ENCODE measurements at regions not wholly inside any gene's neighbourhood (a gene's known extent, or its start where the extent isn't known, plus 50 kb on each side); places are given as distances from the start of the nearest gene placed in this dataset.

DNA sequence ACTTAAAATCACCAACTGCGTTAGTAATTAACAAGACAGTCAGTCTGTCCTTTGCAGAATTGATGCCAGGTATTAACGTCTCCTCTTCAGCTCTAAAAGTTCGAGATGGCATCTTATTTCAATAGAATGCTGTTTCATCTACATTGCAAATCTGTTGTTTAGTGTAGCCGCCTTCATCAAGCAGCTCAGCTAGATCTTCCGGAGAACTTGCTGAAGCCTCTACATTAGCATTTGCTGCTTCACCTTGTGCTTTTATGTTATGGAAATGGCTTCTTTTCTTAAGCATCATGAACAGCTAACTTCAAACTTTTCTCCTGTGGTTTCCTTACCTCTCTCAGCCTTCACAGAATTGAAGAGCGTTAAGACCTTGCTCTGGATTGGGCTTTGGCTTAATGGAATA is 95.5 kb upstream of the FAM20C start:
- 63 to 74% (median 69%) methylated on average over 6 of the region's 6 CpGs for WGBS, 4 donors
- H3K9me3 ChIP-seq = peaks cover 0 to 17% (median 9%) of the 10 kb centered on the region in 12 donors
- peaks cover 0 to 5% (median 0%) of the 10 kb centered on the region in 9 donors for H3K27me3 ChIP-seq
- peaks cover 0 to 2% (median 0%) of the 10 kb centered on the region in 12 donors for H3K4me1 ChIP-seq
- TF ChIP-seq POLR2A (IDR thresholded peaks at IDR 0.05) = no peak
- TF ChIP-seq, protein P1, sequence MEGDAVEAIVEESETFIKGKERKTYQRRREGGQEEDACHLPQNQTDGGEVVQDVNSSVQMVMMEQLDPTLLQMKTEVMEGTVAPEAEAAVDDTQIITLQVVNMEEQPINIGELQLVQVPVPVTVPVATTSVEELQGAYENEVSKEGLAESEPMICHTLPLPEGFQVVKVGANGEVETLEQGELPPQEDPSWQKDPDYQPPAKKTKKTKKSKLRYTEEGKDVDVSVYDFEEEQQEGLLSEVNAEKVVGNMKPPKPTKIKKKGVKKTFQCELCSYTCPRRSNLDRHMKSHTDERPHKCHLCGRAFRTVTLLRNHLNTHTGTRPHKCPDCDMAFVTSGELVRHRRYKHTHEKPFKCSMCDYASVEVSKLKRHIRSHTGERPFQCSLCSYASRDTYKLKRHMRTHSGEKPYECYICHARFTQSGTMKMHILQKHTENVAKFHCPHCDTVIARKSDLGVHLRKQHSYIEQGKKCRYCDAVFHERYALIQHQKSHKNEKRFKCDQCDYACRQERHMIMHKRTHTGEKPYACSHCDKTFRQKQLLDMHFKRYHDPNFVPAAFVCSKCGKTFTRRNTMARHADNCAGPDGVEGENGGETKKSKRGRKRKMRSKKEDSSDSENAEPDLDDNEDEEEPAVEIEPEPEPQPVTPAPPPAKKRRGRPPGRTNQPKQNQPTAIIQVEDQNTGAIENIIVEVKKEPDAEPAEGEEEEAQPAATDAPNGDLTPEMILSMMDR (IDR thresholded peaks at IDR 0.05) = no peak
- no peak overlapping the region for H3K27ac ChIP-seq
- H3K36me3 ChIP-seq = no peaks in the 10 kb centered on the region
- no peak for ATAC-seq
- no peak overlapping the region for H3K4me3 ChIP-seq
- no peak for DNase-seq
- intact Hi-C loops (cut with DNase I) = no loop called here

DNA sequence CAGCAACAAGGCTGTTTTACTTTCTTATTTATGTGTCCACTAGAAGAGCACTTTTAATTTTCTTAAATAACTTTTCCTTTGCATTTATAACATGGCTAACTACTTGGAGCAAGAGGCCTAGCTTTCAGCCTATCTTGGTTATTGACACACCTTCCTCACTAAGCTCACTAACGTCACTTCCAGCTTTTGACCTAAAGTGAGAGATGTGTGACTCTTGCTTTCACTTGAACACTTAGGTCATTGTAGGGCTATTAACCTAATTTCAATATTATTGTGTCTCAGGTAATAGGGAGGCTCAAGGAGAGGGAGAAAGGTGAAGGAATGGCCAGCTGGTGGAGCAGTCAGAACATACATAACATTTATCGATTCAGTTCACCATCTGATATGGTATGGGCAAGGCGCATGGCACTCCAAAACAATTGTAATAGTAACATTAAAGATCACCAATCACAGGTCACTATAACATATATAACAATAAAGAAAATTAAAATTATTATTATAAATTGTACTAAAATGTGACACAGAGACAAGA is 95.0 kb upstream of the FAM20C start:
- DNase-seq (no peak), ATAC-seq (no peak)
- WGBS, 4 donors = 53 to 83% (median 67%) methylated on average over 3 of the region's 3 CpGs
- Histone ChIP-seq H3K27me3 (peaks cover 0 to 5% (median 0%) of the 10 kb centered on the region in 9 donors), H3K4me3 (no peak overlapping the region), H3K9me3 (peaks cover 0 to 17% (median 9%) of the 10 kb centered on the region in 12 donors), H3K36me3 (no peaks in the 10 kb centered on the region), H3K4me1 (peaks cover 0 to 7% (median 0%) of the 10 kb centered on the region in 12 donors), H3K27ac (no peak overlapping the region)
- intact Hi-C loops (cut with DNase I) = no loop called here
- TF ChIP-seq, protein P1 (IDR thresholded peaks at IDR 0.05) = no peak
- no peak for TF ChIP-seq POLR2A (IDR thresholded peaks at IDR 0.05)

DNA sequence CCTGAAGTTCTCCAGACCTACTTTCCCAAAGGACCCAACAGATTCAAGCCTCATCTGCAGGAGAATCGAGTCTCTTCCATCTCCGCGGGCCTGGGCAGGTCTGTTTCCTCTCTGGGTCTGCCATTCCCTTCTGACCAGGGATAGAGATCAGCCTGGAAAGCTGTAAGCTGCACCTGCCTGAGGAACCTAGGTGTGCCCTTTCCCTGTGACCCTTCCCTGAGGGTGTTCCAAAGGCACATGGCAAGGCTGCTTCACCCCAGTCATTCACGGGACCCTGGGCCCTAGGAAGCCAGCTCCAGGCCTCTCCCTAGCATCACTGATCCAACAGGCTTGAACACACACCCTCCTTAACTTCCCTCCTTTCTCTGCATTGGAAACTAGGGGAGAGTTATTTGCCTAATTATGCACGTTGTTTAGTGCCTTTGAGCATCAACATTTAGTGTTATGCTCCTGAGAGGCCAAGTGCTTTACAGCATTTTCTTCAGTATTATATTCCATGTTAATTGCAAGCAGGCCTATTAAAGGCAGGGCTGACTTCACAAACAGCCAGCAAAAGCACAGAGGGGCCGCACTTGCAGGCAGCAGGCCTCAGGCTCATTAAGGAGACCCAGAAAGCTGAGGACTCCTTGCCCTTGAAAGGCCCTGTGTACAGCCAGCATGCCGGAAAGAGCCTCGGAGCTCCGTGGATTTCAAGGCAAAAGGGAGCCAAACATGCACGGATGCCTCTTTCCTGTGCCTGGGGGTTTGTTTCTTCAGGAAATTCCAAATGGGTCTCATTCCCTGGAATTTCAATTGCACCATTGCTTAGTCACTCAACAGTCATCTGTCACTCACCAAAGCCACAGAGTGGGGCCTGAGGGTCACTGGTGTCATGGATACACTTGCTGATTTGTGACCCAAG is 91.0 kb upstream of the FAM20C start:
- Histone ChIP-seq H3K27ac (no peak overlapping the region), H3K4me1 (peaks cover 0 to 10% (median 0%) of the 10 kb centered on the region in 12 donors), H3K9me3 (peaks cover 0 to 17% (median 9%) of the 10 kb centered on the region in 12 donors), H3K4me3 (no peak overlapping the region), H3K27me3 (peaks cover 0 to 5% (median 0%) of the 10 kb centered on the region in 9 donors), H3K36me3 (no peaks in the 10 kb centered on the region)
- no peak for DNase-seq
- no peak for TF ChIP-seq POLR2A (IDR thresholded peaks at IDR 0.05)
- no peak for ATAC-seq
- WGBS, 4 donors = 73 to 78% (median 76%) methylated on average over 8 to 10 of the region's 10 CpGs
- intact Hi-C loops (cut with DNase I) = no loop called here

DNA sequence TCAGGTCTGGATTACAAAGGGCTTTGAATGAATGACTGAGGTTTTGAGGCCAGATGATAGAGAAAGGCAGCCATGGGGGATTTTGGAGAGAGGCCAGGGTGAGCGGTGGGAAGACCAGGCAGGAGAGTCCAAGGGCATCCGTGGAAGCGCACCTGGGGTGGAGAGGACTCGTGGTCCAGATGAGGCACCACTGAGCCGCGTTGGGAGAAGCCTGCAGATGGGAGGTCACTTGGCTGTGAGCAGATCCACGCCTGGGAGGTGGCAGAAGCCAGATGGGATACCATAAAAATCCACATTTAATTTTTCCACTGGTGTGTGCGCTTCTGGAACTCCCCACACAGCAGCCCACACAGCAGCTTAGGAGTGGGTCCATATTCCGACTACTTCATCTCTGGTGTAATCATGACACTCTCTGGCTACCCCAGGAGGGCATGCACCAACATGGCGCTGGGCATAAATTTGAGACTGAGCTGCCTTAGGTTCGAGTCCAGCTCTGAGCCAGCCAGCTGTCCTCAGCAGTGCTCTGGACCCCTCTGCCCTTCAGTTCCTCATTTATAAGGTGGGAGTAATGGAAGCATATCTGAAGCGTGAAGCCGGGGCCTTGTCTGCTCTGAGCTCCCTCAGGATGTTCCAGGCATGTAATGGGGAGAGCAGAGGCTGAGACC is 90.2 kb upstream of the FAM20C start:
- H3K27me3 ChIP-seq = peaks cover 0 to 5% (median 0%) of the 10 kb centered on the region in 9 donors
- peaks cover 0 to 17% (median 9%) of the 10 kb centered on the region in 12 donors for H3K9me3 ChIP-seq
- intact Hi-C loops (cut with DNase I) = no loop called here
- TF ChIP-seq, protein P1 (IDR thresholded peaks at IDR 0.05) = no peak
- no peak for TF ChIP-seq POLR2A (IDR thresholded peaks at IDR 0.05)
- H3K36me3 ChIP-seq = no peaks in the 10 kb centered on the region
- no peak overlapping the region for H3K4me3 ChIP-seq
- H3K27ac ChIP-seq = peak overlapping the region in 1 of 12 donors; percentile 15
- no peak for DNase-seq
- peaks cover 0 to 10% (median 0%) of the 10 kb centered on the region in 12 donors for H3K4me1 ChIP-seq
- WGBS, 4 donors = 83 to 90% (median 86%) methylated on average over 11 to 13 of the region's 13 CpGs
- ATAC-seq = no peak
